H1 (cell line): ENCODE measurements at regions not wholly inside any gene's neighbourhood (a gene's known extent, or its start where the extent isn't known, plus 50 kb on each side); places are given as distances from the start of the nearest gene placed in this dataset.

ENCODE experiments used
- POLR2AphosphoS5 ChIP-seq: IDR thresholded peaks from 2 replicates; pipeline ENCODE4 v1.6.1; 2011; ENCODE audit warnings: low read depth, low read length
- TEAD4 ChIP-seq: IDR thresholded peaks from 2 replicates; pipeline ENCODE4 v1.6.1; 2012; ENCODE audit warnings: low read depth, low read length, inconsistent platforms, mixed read lengths

DNA sequence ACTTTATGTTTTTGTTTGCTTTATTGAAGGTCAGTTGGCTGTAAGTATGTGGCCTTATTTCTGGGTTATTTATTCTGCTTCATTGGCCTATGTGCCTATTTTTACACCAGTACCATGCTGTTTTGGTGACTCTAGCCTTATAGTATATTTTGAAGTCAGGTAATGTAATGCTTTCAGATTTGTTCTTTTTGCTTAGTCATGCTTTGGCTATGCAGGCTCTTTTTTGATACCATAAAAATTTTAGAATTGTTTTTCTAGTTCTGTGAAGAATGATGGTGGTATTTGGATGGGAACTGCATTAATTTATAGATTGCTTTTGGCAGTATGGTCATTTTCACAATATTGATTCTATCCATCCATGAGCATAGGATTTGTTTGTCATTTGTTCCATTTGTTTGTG, 63.5 kb upstream of the TTC14 start:
- no peak for TF ChIP-seq TEAD4
- TF ChIP-seq POLR2AphosphoS5 = no peak
